ENCODE measurements at regions not wholly inside any gene's neighbourhood (a gene's known extent, or its start where the extent isn't known, plus 50 kb on each side); places are given as distances from the start of the nearest gene placed in this dataset. TPM values are rescaled to one million over a fixed set of nuclear protein-coding genes. Genes with fewer than 3 reads are reported as not detected.

DNA sequence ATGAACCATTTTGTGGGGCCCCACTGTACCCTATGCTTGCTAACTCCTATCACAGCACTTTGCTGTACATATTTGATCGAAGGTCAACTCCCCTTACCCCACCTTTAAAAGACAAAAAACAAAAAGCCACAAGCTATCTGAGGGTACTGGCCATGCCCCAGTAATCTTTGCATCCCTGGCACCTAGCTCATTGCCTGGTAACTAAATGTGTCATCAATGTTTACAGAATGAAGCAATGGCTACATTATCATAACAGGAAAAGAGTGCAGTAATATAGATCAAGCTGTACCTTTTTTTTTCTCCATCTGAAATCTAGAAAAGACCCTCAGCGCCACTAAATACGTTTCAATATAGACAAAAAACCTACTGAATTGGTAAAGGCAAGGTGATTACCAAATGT lies 188.0 kb downstream of the ELAVL2 start:
- Histone ChIP-seq H3K36me3 (replicated peaks in 1 of 2; ENCODE audit: control insufficient read depth in 2 of 2, insufficient read depth in 2 of 2, low read length in 2 of 2) (peaks cover 2 to 33% of the 10 kb centered on the region in 2 donors), H2BK12ac (ENCODE audit: low read length) (no peak overlapping the region), H3K27me3 (ENCODE audit: control insufficient read depth in 3 of 3, insufficient read depth in 3 of 3, low read depth in 1 of 3, low read length in 3 of 3) (no peaks in the 10 kb centered on the region), H2BK15ac (ENCODE audit: low read length) (no peak overlapping the region), H3K27ac (replicated peaks; ENCODE audit: low read length) (no peak overlapping the region), H2BK5ac (ENCODE audit: low read length) (no peak overlapping the region), H3K18ac (ENCODE audit: low read length) (no peak overlapping the region), H2AFZ (ENCODE audit: low read length) (no peak overlapping the region), H3K4ac (ENCODE audit: low read length) (no peak overlapping the region), H3K14ac (ENCODE audit: low read length) (no peak overlapping the region), H3K4me1 (ENCODE audit: control insufficient read depth in 2 of 2, insufficient read depth in 1 of 2, low read depth in 1 of 2, low read length in 2 of 2) (peaks cover 0 to 8% of the 10 kb centered on the region in 2 donors), H2BK120ac (ENCODE audit: low read depth, low read length) (no peak overlapping the region), H3K79me1 (ENCODE audit: low read depth, low read length) (no peaks in the 10 kb centered on the region), H3K23ac (ENCODE audit: low read depth, low read length, poor library complexity) (no peak overlapping the region), H4K91ac (ENCODE audit: low read depth, low read length, poor library complexity) (no peak overlapping the region), H3K9me3 (replicated peaks in 1 of 2; ENCODE audit: control insufficient read depth in 2 of 2, insufficient read depth in 1 of 2, low read depth in 1 of 2, low read length in 2 of 2) (no peaks in the 10 kb centered on the region), H3K4me2 (ENCODE audit: insufficient read depth, low read length, poor library complexity, severe bottlenecking) (no peak overlapping the region), H3K9ac (ENCODE audit: low read depth, low read length, poor library complexity) (no peak overlapping the region), H3K4me3 (ENCODE audit: low read length in 2 of 2) (no peak overlapping the region), H2AK5ac (ENCODE audit: low read depth, low read length) (no peak overlapping the region), H4K8ac (ENCODE audit: low read depth, low read length) (no peak overlapping the region)
- DNase-seq (ENCODE audit: low spot score): no peak
- WGBS, 2 donors (ENCODE audit: extremely low coverage in 2 of 2, insufficient read length in 2 of 2, insufficient replicate concordance in 1 of 2): no CpG with 5 or more reads among the region's 3 CpGs

DNA sequence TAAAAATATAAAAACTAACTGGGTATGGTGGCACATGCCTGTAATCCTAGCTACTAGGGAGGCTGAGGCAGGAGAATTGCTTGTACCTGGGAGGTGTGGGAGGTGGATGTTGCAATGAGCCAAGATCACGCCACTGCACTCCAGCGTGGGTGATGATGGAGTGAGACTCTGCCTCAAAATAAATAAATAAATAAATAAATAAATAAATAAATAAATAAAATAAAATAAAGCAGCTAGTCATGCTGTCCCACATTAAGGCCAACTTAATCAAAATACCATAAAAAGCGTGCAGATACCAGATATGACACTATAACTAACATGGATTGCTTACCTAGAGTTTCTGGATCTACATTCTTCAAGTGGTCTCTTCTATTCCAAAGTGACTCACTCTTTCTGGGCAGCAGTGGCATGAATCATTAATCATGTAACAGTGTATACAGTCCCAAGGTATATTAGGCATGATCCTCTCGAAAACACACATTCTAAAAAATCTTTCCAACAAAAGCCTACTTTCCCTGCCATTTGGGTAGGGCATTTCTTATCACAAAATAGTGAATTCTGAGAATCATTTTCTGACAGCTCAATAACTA lies 187.1 kb downstream of the ELAVL2 start:
- H3K9ac ChIP-seq (ENCODE audit: low read depth, low read length, poor library complexity): no peak overlapping the region
- no peak overlapping the region for H2BK12ac ChIP-seq (ENCODE audit: low read length)
- no peak overlapping the region for H2AFZ ChIP-seq (ENCODE audit: low read length)
- no peak overlapping the region for H3K14ac ChIP-seq (ENCODE audit: low read length)
- H3K4ac ChIP-seq (ENCODE audit: low read length): no peak overlapping the region
- H3K9me3 ChIP-seq (replicated peaks in 1 of 2; ENCODE audit: control insufficient read depth in 2 of 2, insufficient read depth in 1 of 2, low read depth in 1 of 2, low read length in 2 of 2): no peaks in the 10 kb centered on the region
- H3K27me3 ChIP-seq (ENCODE audit: control insufficient read depth in 3 of 3, insufficient read depth in 3 of 3, low read depth in 1 of 3, low read length in 3 of 3): no peaks in the 10 kb centered on the region
- H2BK120ac ChIP-seq (ENCODE audit: low read depth, low read length): no peak overlapping the region
- no peak overlapping the region for H2AK5ac ChIP-seq (ENCODE audit: low read depth, low read length)
- no peak overlapping the region for H3K18ac ChIP-seq (ENCODE audit: low read length)
- H4K91ac ChIP-seq (ENCODE audit: low read depth, low read length, poor library complexity): no peak overlapping the region
- H2BK5ac ChIP-seq (ENCODE audit: low read length): no peak overlapping the region
- peaks cover 2 to 35% of the 10 kb centered on the region in 2 donors for H3K36me3 ChIP-seq (replicated peaks in 1 of 2; ENCODE audit: control insufficient read depth in 2 of 2, insufficient read depth in 2 of 2, low read length in 2 of 2)
- peaks cover 2 to 8% of the 10 kb centered on the region in 2 donors for H3K4me1 ChIP-seq (ENCODE audit: control insufficient read depth in 2 of 2, insufficient read depth in 1 of 2, low read depth in 1 of 2, low read length in 2 of 2)
- no peak overlapping the region for H3K4me2 ChIP-seq (ENCODE audit: insufficient read depth, low read length, poor library complexity, severe bottlenecking)
- WGBS, 2 donors (ENCODE audit: extremely low coverage in 2 of 2, insufficient read length in 2 of 2, insufficient replicate concordance in 1 of 2): no CpG with 5 or more reads among the region's 4 CpGs
- H3K27ac ChIP-seq (replicated peaks; ENCODE audit: low read length): no peak overlapping the region
- H4K8ac ChIP-seq (ENCODE audit: low read depth, low read length): no peak overlapping the region
- no peak for DNase-seq (ENCODE audit: low spot score)
- no peak overlapping the region for H3K4me3 ChIP-seq (ENCODE audit: low read length in 2 of 2)
- no peak overlapping the region for H2BK15ac ChIP-seq (ENCODE audit: low read length)
- no peaks in the 10 kb centered on the region for H3K79me1 ChIP-seq (ENCODE audit: low read depth, low read length)
- no peak overlapping the region for H3K23ac ChIP-seq (ENCODE audit: low read depth, low read length, poor library complexity)

Small RNAs in the stretch of these regions (small RNA-seq; reads per million reads assigned to genes)
- gene SUMO2P2 (ENCODE audit: insufficient read depth): not detected
